Loucy (cell line): ENCODE measurements at regions not wholly inside any gene's neighbourhood (a gene's known extent, or its start where the extent isn't known, plus 50 kb on each side); places are given as distances from the start of the nearest gene placed in this dataset.

Experiments
- EZH2phosphoT487 ChIP-seq: fragments of 200-600 bp; IDR thresholded peaks from 2 replicates; pipeline ENCODE4 v1.6.1; 2018; ENCODE audit warnings: antibody characterized with exemption, mild to moderate bottlenecking, moderate library complexity, borderline replicate concordance
- TF ChIP-seq, protein P1 (sequence below): fragments of 200-600 bp; sonication (generic); conservative IDR thresholded peaks from 2 replicates; pipeline ENCODE4 v1.5.1; 2014; ENCODE audit warnings: mild to moderate bottlenecking, antibody characterized with exemption, low read length

- TF ChIP-seq, protein P1, sequence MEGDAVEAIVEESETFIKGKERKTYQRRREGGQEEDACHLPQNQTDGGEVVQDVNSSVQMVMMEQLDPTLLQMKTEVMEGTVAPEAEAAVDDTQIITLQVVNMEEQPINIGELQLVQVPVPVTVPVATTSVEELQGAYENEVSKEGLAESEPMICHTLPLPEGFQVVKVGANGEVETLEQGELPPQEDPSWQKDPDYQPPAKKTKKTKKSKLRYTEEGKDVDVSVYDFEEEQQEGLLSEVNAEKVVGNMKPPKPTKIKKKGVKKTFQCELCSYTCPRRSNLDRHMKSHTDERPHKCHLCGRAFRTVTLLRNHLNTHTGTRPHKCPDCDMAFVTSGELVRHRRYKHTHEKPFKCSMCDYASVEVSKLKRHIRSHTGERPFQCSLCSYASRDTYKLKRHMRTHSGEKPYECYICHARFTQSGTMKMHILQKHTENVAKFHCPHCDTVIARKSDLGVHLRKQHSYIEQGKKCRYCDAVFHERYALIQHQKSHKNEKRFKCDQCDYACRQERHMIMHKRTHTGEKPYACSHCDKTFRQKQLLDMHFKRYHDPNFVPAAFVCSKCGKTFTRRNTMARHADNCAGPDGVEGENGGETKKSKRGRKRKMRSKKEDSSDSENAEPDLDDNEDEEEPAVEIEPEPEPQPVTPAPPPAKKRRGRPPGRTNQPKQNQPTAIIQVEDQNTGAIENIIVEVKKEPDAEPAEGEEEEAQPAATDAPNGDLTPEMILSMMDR = no peak
- TF ChIP-seq EZH2phosphoT487 = no peak
Observed at GRCh38 chr2:114157057-114157385, 267.1 kb downstream of the ACTR3 start.
